ENCODE measurements at regions not wholly inside any gene's neighbourhood (a gene's known extent, or its start where the extent isn't known, plus 50 kb on each side); places are given as distances from the start of the nearest gene placed in this dataset.

DNA sequence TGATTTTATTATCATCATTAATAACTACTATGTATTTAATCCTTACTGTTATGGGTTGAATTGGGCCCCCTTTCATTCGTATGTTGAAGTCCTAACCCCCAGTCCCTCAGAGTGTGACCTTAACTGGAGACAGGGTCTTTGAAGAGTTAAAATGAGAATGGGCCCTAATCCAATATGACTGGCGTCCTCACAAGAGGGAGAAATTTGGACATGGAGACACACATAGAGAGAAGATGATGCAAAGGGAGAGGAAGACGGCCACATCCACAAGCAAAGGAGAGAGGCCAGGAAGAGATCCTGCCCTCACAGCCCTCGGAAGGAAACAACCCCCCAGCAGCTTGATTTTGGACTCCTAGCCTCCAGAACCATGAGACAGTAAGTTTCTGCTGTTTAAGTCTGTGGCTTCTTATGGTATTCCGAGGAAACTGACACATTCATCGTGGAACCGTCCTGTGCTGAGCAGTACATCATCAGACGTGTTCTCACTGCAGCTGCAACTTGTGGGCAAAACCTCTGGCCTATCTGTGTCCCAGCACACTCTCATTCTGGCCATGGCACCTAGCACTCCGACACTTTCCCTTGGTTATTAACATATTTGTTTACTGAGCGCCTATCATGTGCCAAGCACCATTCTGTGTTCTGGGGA, 127.6 kb downstream of the SLC38A6 start (continued):
- TF ChIP-seq, protein P1, sequence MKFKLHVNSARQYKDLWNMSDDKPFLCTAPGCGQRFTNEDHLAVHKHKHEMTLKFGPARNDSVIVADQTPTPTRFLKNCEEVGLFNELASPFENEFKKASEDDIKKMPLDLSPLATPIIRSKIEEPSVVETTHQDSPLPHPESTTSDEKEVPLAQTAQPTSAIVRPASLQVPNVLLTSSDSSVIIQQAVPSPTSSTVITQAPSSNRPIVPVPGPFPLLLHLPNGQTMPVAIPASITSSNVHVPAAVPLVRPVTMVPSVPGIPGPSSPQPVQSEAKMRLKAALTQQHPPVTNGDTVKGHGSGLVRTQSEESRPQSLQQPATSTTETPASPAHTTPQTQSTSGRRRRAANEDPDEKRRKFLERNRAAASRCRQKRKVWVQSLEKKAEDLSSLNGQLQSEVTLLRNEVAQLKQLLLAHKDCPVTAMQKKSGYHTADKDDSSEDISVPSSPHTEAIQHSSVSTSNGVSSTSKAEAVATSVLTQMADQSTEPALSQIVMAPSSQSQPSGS (IDR thresholded peaks at IDR 0.05; ENCODE audit: low read length): no peak
- no peak for TF ChIP-seq JUN (IDR thresholded peaks at IDR 0.05; ENCODE audit: low read depth, low read length)
